BLaER1 (cell line): ENCODE measurements at regions not wholly inside any gene's neighbourhood (a gene's known extent, or its start where the extent isn't known, plus 50 kb on each side); places are given as distances from the start of the nearest gene placed in this dataset.

Experiments
- H3K27ac ChIP-seq: shearing (Covaris generic); formaldehyde crosslinking; 2 replicates; pipeline ENCODE4 v1.8.1; 2022
- H3K27me3 ChIP-seq: shearing (Covaris generic); formaldehyde crosslinking; 2 replicates; pipeline ENCODE4 v1.8.1; 2022
- H3K36me3 ChIP-seq: shearing (Covaris generic); formaldehyde crosslinking; 2 replicates; pipeline ENCODE4 v1.8.1; 2022
- H3K4me1 ChIP-seq: shearing (Covaris generic); formaldehyde crosslinking; 2 replicates; pipeline ENCODE4 v1.8.1; 2022
- H3K4me2 ChIP-seq: shearing (Covaris generic); formaldehyde crosslinking; 2 replicates; pipeline ENCODE4 v1.8.1; 2022
- H3K4me3 ChIP-seq: shearing (Covaris generic); formaldehyde crosslinking; 2 replicates; pipeline ENCODE4 v1.8.1; 2022
- H3K9ac ChIP-seq: shearing (Covaris generic); formaldehyde crosslinking; 2 replicates; pipeline ENCODE4 v1.8.1; 2022
- H3K9me3 ChIP-seq: shearing (Covaris generic); formaldehyde crosslinking; 2 replicates; pipeline ENCODE4 v1.8.1; 2022
- H4K20me1 ChIP-seq: shearing (Covaris generic); formaldehyde crosslinking; 2 replicates; pipeline ENCODE4 v1.8.1; 2022
- Cebpa-rat ChIP-seq: shearing (Covaris generic); IDR thresholded peaks from 2 replicates; pipeline ENCODE4 v1.8.1; 2022

GRCh38 chr6:150806790-150807189 lies 58.7 kb upstream of the MTHFD1L start:
- Histone ChIP-seq H3K36me3 (peaks cover 5% of the 10 kb centered on the region; the same call in 1 of the 2 replicates), H3K27ac (no peak overlapping the region), H3K9ac (no peak overlapping the region), H3K4me1 (peaks cover 1% of the 10 kb centered on the region), H4K20me1 (no peaks in the 10 kb centered on the region), H3K9me3 (no peaks in the 10 kb centered on the region), H3K4me3 (no peak overlapping the region), H3K27me3 (no peaks in the 10 kb centered on the region), H3K4me2 (no peak overlapping the region)
- no peak for TF ChIP-seq Cebpa-rat

GRCh38 chr6:150813319-150813992 lies 52.0 kb upstream of the MTHFD1L start:
- H3K36me3 ChIP-seq = peaks cover 5% of the 10 kb centered on the region; the same call in 1 of the 2 replicates
- H4K20me1 ChIP-seq = no peaks in the 10 kb centered on the region
- H3K4me3 ChIP-seq = no peak overlapping the region
- no peaks in the 10 kb centered on the region for H3K9me3 ChIP-seq
- no peak overlapping the region for H3K27ac ChIP-seq
- no peaks in the 10 kb centered on the region for H3K27me3 ChIP-seq
- H3K4me2 ChIP-seq = no peak overlapping the region
- H3K9ac ChIP-seq = no peak overlapping the region
- H3K4me1 ChIP-seq = peaks cover 10% of the 10 kb centered on the region
- TF ChIP-seq Cebpa-rat = no peak

- H3K9me3 ChIP-seq = no peaks in the 10 kb centered on the region
- peaks cover 5% of the 10 kb centered on the region; the same call in 1 of the 2 replicates for H3K36me3 ChIP-seq
- no peaks in the 10 kb centered on the region for H3K27me3 ChIP-seq
- H3K9ac ChIP-seq = no peak overlapping the region
- H3K27ac ChIP-seq = no peak overlapping the region
- peaks cover 15% of the 10 kb centered on the region for H3K4me1 ChIP-seq
- TF ChIP-seq Cebpa-rat = no peak
- no peak overlapping the region for H3K4me3 ChIP-seq
- no peaks in the 10 kb centered on the region for H4K20me1 ChIP-seq
- H3K4me2 ChIP-seq = no peak overlapping the region
Measured at GRCh38 chr6:150813993-150814359, 51.5 kb upstream of the MTHFD1L start.
